ENCODE measurements at regions not wholly inside any gene's neighbourhood (a gene's known extent, or its start where the extent isn't known, plus 50 kb on each side); places are given as distances from the start of the nearest gene placed in this dataset.

DNA sequence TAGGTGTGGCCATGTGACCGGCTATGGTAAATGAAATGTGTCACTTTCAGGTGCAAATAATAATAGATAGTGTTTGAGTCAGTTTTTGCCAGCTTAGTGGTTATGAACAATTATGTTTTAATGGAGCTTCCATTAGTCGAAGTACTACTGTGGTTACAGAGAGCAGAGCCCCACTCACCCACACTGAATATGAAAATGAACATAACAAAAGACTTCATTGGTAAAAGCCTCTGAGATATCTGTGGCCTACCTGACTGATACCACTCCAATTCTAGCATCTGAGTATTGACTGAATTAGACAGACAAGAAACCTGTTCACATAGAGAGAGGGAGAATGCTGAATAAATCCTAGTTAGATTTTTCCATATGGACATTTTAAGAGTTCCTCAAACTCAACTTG lies 405.6 kb downstream of the BRINP1 start:
- H3K27me3 ChIP-seq (ENCODE audit: insufficient read depth, low read depth, low read length), result no peaks in the 10 kb centered on the region
- no peak overlapping the region for H3K4me3 ChIP-seq (ENCODE audit: low read length)
- H3K9me3 ChIP-seq (ENCODE audit: low read length), result no peaks in the 10 kb centered on the region
- no peak overlapping the region for H3K9ac ChIP-seq (ENCODE audit: low read length)
- H3K79me2 ChIP-seq (replicated peaks; ENCODE audit: insufficient read depth, low read length), result no peaks in the 10 kb centered on the region
- no peak overlapping the region for H3K4me2 ChIP-seq (ENCODE audit: low read length)
- H3F3A ChIP-seq (ENCODE audit: insufficient read depth, low read length, poor library complexity, severe bottlenecking), result no peaks in the 10 kb centered on the region
- H4K20me1 ChIP-seq (ENCODE audit: insufficient read depth), result no peaks in the 10 kb centered on the region
- TF ChIP-seq CTCF (IDR thresholded peaks at IDR 0.05; ENCODE audit: poor library complexity, severe bottlenecking), result no peak
- TF ChIP-seq MXI1 (conservative IDR thresholded peaks at IDR 0.05; ENCODE audit: poor library complexity, severe bottlenecking), result no peak
- no peak for TF ChIP-seq EZH2 (IDR thresholded peaks at IDR 0.05; ENCODE audit: borderline replicate concordance, insufficient read depth, low read length, poor library complexity, severe bottlenecking)
- no peak for TF ChIP-seq SMC3 (conservative IDR thresholded peaks at IDR 0.05; ENCODE audit: poor library complexity)
- TF ChIP-seq RAD21 (conservative IDR thresholded peaks at IDR 0.05), result no peak
- no peak for TF ChIP-seq EP300 (conservative IDR thresholded peaks at IDR 0.05; ENCODE audit: poor library complexity, severe bottlenecking)
- no peak for TF ChIP-seq POLR2AphosphoS5 (IDR thresholded peaks at IDR 0.05)
- TF ChIP-seq TAF1 (IDR thresholded peaks at IDR 0.05; ENCODE audit: low read depth), result no peak
- no peak for TF ChIP-seq REST (IDR thresholded peaks at IDR 0.05; ENCODE audit: borderline replicate concordance)
- no peak overlapping the region for H3K27ac ChIP-seq (ENCODE audit: low read length)
- H3K36me3 ChIP-seq (ENCODE audit: insufficient read depth, low read length), result no peaks in the 10 kb centered on the region
- no peaks in the 10 kb centered on the region for H3K9me2 ChIP-seq (ENCODE audit: insufficient read depth, low read length)
- H2AFZ ChIP-seq (ENCODE audit: low read depth, low read length), result no peak overlapping the region

DNA sequence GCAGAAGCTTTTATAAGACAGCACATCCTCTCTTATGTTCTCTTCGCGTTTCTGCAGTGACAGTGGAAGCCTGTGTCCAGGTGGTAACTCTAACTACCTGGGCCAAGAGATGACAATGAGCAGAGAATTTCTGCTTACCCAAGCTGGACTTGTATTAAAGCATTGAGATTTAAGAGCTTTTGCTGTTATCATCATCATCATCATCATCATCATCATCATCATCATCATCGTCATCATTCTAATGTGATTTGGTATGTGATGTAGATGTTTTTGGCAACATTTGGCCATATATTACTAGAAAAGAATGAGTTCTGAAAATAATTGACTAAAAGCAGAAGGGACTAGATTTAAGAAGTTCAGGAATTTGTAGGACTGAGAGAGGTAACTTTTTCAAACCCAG lies 401.3 kb downstream of the BRINP1 start:
- H3K9me3 ChIP-seq (ENCODE audit: low read length), result no peaks in the 10 kb centered on the region
- H3K27me3 ChIP-seq (ENCODE audit: insufficient read depth, low read depth, low read length), result no peaks in the 10 kb centered on the region
- H3K9ac ChIP-seq (ENCODE audit: low read length), result no peak overlapping the region
- H3K79me2 ChIP-seq (replicated peaks; ENCODE audit: insufficient read depth, low read length), result no peaks in the 10 kb centered on the region
- H3F3A ChIP-seq (ENCODE audit: insufficient read depth, low read length, poor library complexity, severe bottlenecking), result no peaks in the 10 kb centered on the region
- no peaks in the 10 kb centered on the region for H3K36me3 ChIP-seq (ENCODE audit: insufficient read depth, low read length)
- H3K9me2 ChIP-seq (ENCODE audit: insufficient read depth, low read length), result no peaks in the 10 kb centered on the region
- H3K4me2 ChIP-seq (ENCODE audit: low read length), result no peak overlapping the region
- no peaks in the 10 kb centered on the region for H4K20me1 ChIP-seq (ENCODE audit: insufficient read depth)
- no peak overlapping the region for H2AFZ ChIP-seq (ENCODE audit: low read depth, low read length)
- TF ChIP-seq EZH2 (IDR thresholded peaks at IDR 0.05; ENCODE audit: borderline replicate concordance, insufficient read depth, low read length, poor library complexity, severe bottlenecking), result no peak
- no peak for TF ChIP-seq MXI1 (conservative IDR thresholded peaks at IDR 0.05; ENCODE audit: poor library complexity, severe bottlenecking)
- no peak for TF ChIP-seq CTCF (IDR thresholded peaks at IDR 0.05; ENCODE audit: poor library complexity, severe bottlenecking)
- no peak for TF ChIP-seq EP300 (conservative IDR thresholded peaks at IDR 0.05; ENCODE audit: poor library complexity, severe bottlenecking)
- TF ChIP-seq SMC3 (conservative IDR thresholded peaks at IDR 0.05; ENCODE audit: poor library complexity), result no peak
- no peak for TF ChIP-seq RAD21 (conservative IDR thresholded peaks at IDR 0.05)
- TF ChIP-seq TAF1 (IDR thresholded peaks at IDR 0.05; ENCODE audit: low read depth), result no peak
- TF ChIP-seq POLR2AphosphoS5 (IDR thresholded peaks at IDR 0.05), result no peak
- no peak for TF ChIP-seq REST (IDR thresholded peaks at IDR 0.05; ENCODE audit: borderline replicate concordance)
- H3K4me3 ChIP-seq (ENCODE audit: low read length), result no peak overlapping the region
- H3K27ac ChIP-seq (ENCODE audit: low read length), result no peak overlapping the region

Measured in neural cell (in vitro differentiated cells).